Lung (tissue), 11 donors: ENCODE measurements at regions not wholly inside any gene's neighbourhood (a gene's known extent, or its start where the extent isn't known, plus 50 kb on each side); places are given as distances from the start of the nearest gene placed in this dataset.

Source experiments
- ATAC-seq: fragments of 200-7000 bp; cut with Tn5 transposase; one replicate; pipeline ENCODE4 v1.9.1; 2020; ENCODE audit warnings: moderate number of reproducible peaks; ENCODE audit not compliant: insufficient read depth, low FRiP score
- DNase-seq, 3 donors: peaks; one replicate each; pipeline ENCODE4 v3.0.0-alpha.2; 2013 to 2017
- H3K27ac ChIP-seq, 2 donors: one replicate each; pipeline ENCODE4 v1.5.1; 2013; ENCODE audit warnings: mild to moderate bottlenecking in 2 of 2, moderate library complexity in 2 of 2, control low read depth in 1 of 2, inconsistent platforms in 1 of 2, low read depth in 1 of 2, low read length in 1 of 2
- H3K27me3 ChIP-seq, 3 donors: one replicate each; pipeline ENCODE4 v1.5.1; 2013; ENCODE audit warnings: low read length in 2 of 3; ENCODE audit not compliant: control insufficient read depth in 3 of 3, insufficient read depth in 3 of 3
- H3K36me3 ChIP-seq, 4 donors: one replicate each; pipeline ENCODE4 v1.5.1; 2013; ENCODE audit warnings: low read length in 4 of 4, mild to moderate bottlenecking in 1 of 4, moderate library complexity in 1 of 4; ENCODE audit not compliant: control insufficient read depth in 4 of 4, insufficient read depth in 4 of 4
- H3K4me1 ChIP-seq, 5 donors: one replicate each; pipeline ENCODE4 v1.5.1; 2013; ENCODE audit warnings: low read length in 5 of 5, mild to moderate bottlenecking in 2 of 5, moderate library complexity in 1 of 5; ENCODE audit not compliant: control insufficient read depth in 5 of 5, insufficient read depth in 5 of 5
- H3K4me3 ChIP-seq: one replicate; pipeline ENCODE4 v1.5.1; 2013; ENCODE audit warnings: mild to moderate bottlenecking, control low read depth, moderate library complexity
- H3K9ac ChIP-seq, 2 donors: one replicate each; pipeline ENCODE4 v1.5.1; 2013; ENCODE audit warnings: low read length in 2 of 2, control low read depth in 1 of 2; ENCODE audit not compliant: insufficient read depth in 1 of 2
- H3K9me3 ChIP-seq, 4 donors: one replicate each; pipeline ENCODE4 v1.5.1; 2013; ENCODE audit warnings: low read length in 3 of 4, mild to moderate bottlenecking in 1 of 4, moderate library complexity in 1 of 4; ENCODE audit not compliant: control insufficient read depth in 4 of 4, insufficient read depth in 3 of 4
- CTCF ChIP-seq: IDR thresholded peaks from 2 replicates; pipeline ENCODE4 v1.5.1; 2012; ENCODE audit warnings: mild to moderate bottlenecking; ENCODE audit errors: control extremely low read depth, extremely low read depth
- WGBS, 2 donors: extraction: QIAGEN DNeasy Blood & Tissue Kit; methylation state at CpG; one replicate each; pipeline ENCODE4 v1.1.7; 2013; 5-methylcytosine and 5-hydroxymethylcytosine counted together
- donor health status: control.
- donor health status: control.
- donor health status: Bipolar disorder and iron deficiency.
- donor health status: healthy.
- donor health status: DM: yes; HTN: yes; CAD: no.

- Histone ChIP-seq H3K27me3 (peaks cover 0 to 8% (median 0%) of the 10 kb centered on the region in 3 donors), H3K4me1 (no peaks in the 10 kb centered on the region), H3K4me3 (no peak overlapping the region), H3K27ac (no peak overlapping the region), H3K9me3 (peaks cover 0 to 8% (median 2%) of the 10 kb centered on the region in 4 donors), H3K36me3 (no peaks in the 10 kb centered on the region), H3K9ac (no peak overlapping the region)
- 85 to 92% methylated on average over 3 of the region's 3 CpGs for WGBS, 2 donors
- DNase-seq (no peak), ATAC-seq (no peak)
- no peak for TF ChIP-seq CTCF
These were observed 1156.6 kb downstream of the RPIA start for GRCh38 chr2:89848114-89848513.

- no peak for TF ChIP-seq CTCF
- 36 to 43% methylated on average over 2 of the region's 2 CpGs for WGBS, 2 donors
These were observed 1157.4 kb downstream of the RPIA start for GRCh38 chr2:89848763-89849368.

GRCh38 chr2:89849731-89850130, 1158.3 kb downstream of the RPIA start:
- Histone ChIP-seq H3K9ac (no peak overlapping the region), H3K27ac (no peak overlapping the region), H3K9me3 (peaks cover 0 to under 1% (median 0%) of the 10 kb centered on the region in 4 donors), H3K4me1 (no peaks in the 10 kb centered on the region), H3K4me3 (no peak overlapping the region), H3K27me3 (peaks cover 0 to 8% (median 0%) of the 10 kb centered on the region in 3 donors), H3K36me3 (no peaks in the 10 kb centered on the region)
- no peak for TF ChIP-seq CTCF
- DNase-seq (no peak), ATAC-seq (no peak)
- WGBS, 2 donors = 77 to 82% methylated on average over 3 of the region's 3 CpGs

More at GRCh38 chr2:89848763-89849368, 1157.4 kb downstream of the RPIA start:
- H3K27me3 ChIP-seq = peaks cover 0 to 8% (median 0%) of the 10 kb centered on the region in 3 donors
- H3K36me3 ChIP-seq = no peaks in the 10 kb centered on the region
- DNase-seq = no peak
- H3K9ac ChIP-seq = no peak overlapping the region
- H3K4me3 ChIP-seq = no peak overlapping the region
- no peak overlapping the region for H3K27ac ChIP-seq
- no peak for ATAC-seq
- peaks cover 0 to 8% (median 2%) of the 10 kb centered on the region in 4 donors for H3K9me3 ChIP-seq
- H3K4me1 ChIP-seq = no peaks in the 10 kb centered on the region

- H3K4me1 ChIP-seq = no peaks in the 10 kb centered on the region
- no peak overlapping the region for H3K27ac ChIP-seq
- H3K27me3 ChIP-seq = peaks cover 0 to 6% (median 0%) of the 10 kb centered on the region in 3 donors
- no peak for DNase-seq
- H3K4me3 ChIP-seq = no peak overlapping the region
- H3K36me3 ChIP-seq = no peaks in the 10 kb centered on the region
- no peak for TF ChIP-seq CTCF
- no peak for ATAC-seq
- 74 to 80% methylated on average over 3 of the region's 3 CpGs for WGBS, 2 donors
- no peak overlapping the region for H3K9ac ChIP-seq
- H3K9me3 ChIP-seq = no peaks in the 10 kb centered on the region
These were observed 1159.0 kb downstream of the RPIA start for GRCh38 chr2:89850481-89850880.
